WTC11 (cell line): ENCODE measurements at regions not wholly inside any gene's neighbourhood (a gene's known extent, or its start where the extent isn't known, plus 50 kb on each side); places are given as distances from the start of the nearest gene placed in this dataset.

Experiments used
- ATAC-seq: fragments of 200-7000 bp; cut with Tn5 transposase; 2 replicates; pipeline ENCODE4 v1.10.0; 2021; ENCODE audit warnings: mild to moderate bottlenecking, moderate library complexity
- CTCF ChIA-PET: fragments of 300-600 bp; sonication (Branson Sonifier 250); formaldehyde crosslinking; loops from one replicate; lab custom pipeline; 2021; ENCODE audit warnings: antibody characterized with exemption; lab: Charles Lee
- POLR2A ChIA-PET: fragments of 350-600 bp; sonication (Branson Sonifier 250); formaldehyde crosslinking; loops from one replicate; lab custom pipeline; 2021; ENCODE audit warnings: antibody characterized with exemption; lab: Charles Lee
- DNase-seq: peaks from one replicate; pipeline ENCODE4 v3.0.0; 2021; ENCODE audit warnings: low spot score
- H3K27ac Mint-ChIP-seq: 2 replicates; pipeline ENCODE4 v1.8.0; 2021; ENCODE audit warnings: mixed read lengths
- H3K27me3 Mint-ChIP-seq: 2 replicates; pipeline ENCODE4 v1.8.0; 2021; ENCODE audit warnings: low read depth, mild to moderate bottlenecking, moderate library complexity, mixed read lengths
- H3K36me3 Mint-ChIP-seq: 2 replicates; pipeline ENCODE4 v1.8.0; 2021; ENCODE audit warnings: mixed read lengths
- H3K4me1 Mint-ChIP-seq: 2 replicates; pipeline ENCODE4 v1.8.0; 2022; ENCODE audit warnings: mixed read lengths
- H3K4me3 Mint-ChIP-seq: 2 replicates; pipeline ENCODE4 v1.8.0; 2021; ENCODE audit warnings: mild to moderate bottlenecking, moderate library complexity, mixed read lengths
- H3K9me3 Mint-ChIP-seq: 2 replicates; pipeline ENCODE4 v1.8.0; 2021; ENCODE audit warnings: mixed read lengths
- CDX4 ChIP-seq: fragments of 250-450 bp; sonication (Bioruptor Pico); IDR thresholded peaks from 2 replicates; pipeline ENCODE4 v1.9.0; 2021; ENCODE audit warnings: moderate library complexity, mild to moderate bottlenecking, inconsistent platforms, borderline replicate concordance
- CREB1 ChIP-seq: sonication (generic); formaldehyde crosslinking; IDR thresholded peaks from 2 replicates; pipeline ENCODE4 v1.8.0; 2023; ENCODE audit warnings: mild to moderate bottlenecking, missing genetic modification reagents
- CREM ChIP-seq: sonication (generic); formaldehyde crosslinking; IDR thresholded peaks from 2 replicates; pipeline ENCODE4 v1.8.1; 2022; ENCODE audit warnings: mild to moderate bottlenecking, missing genetic modification reagents, moderate library complexity
- E2F1 ChIP-seq: sonication (generic); formaldehyde crosslinking; IDR thresholded peaks from 2 replicates; pipeline ENCODE4 v1.8.0; 2022; ENCODE audit warnings: mild to moderate bottlenecking, missing genetic modification reagents
- ETV6 ChIP-seq: sonication (generic); formaldehyde crosslinking; IDR thresholded peaks from 2 replicates; pipeline ENCODE4 v1.8.1; 2022; ENCODE audit warnings: mild to moderate bottlenecking, missing genetic modification reagents
- GRHL2 ChIP-seq: fragments of 250-450 bp; sonication (Bioruptor Pico); IDR thresholded peaks from 2 replicates; pipeline ENCODE4 v1.8.0; 2022; ENCODE audit warnings: mild to moderate bottlenecking, moderate library complexity; ENCODE audit not compliant: insufficient replicate concordance, severe bottlenecking
- IRF1 ChIP-seq: sonication (generic); formaldehyde crosslinking; IDR thresholded peaks from 2 replicates; pipeline ENCODE4 v1.8.0; 2023; ENCODE audit warnings: missing genetic modification reagents
- JAZF1 ChIP-seq: fragments of 250-450 bp; sonication (Bioruptor Pico); IDR thresholded peaks from 2 replicates; pipeline ENCODE4 v1.9.0; 2021; ENCODE audit warnings: moderate library complexity, mild to moderate bottlenecking, inconsistent platforms
- MLX ChIP-seq: sonication (generic); formaldehyde crosslinking; IDR thresholded peaks from 2 replicates; pipeline ENCODE4 v1.8.1; 2023; ENCODE audit warnings: mild to moderate bottlenecking, missing genetic modification reagents, moderate library complexity
- MYBL2 ChIP-seq: sonication (generic); formaldehyde crosslinking; IDR thresholded peaks from 2 replicates; pipeline ENCODE4 v1.8.1; 2023; ENCODE audit warnings: mild to moderate bottlenecking, moderate library complexity, missing genetic modification reagents
- NFYB ChIP-seq: sonication (generic); formaldehyde crosslinking; conservative IDR thresholded peaks from 2 replicates; pipeline ENCODE4 v1.8.0; 2022; ENCODE audit warnings: low read depth, missing genetic modification reagents
- OVOL2 ChIP-seq: fragments of 250-450 bp; sonication (Bioruptor Pico); IDR thresholded peaks from 2 replicates; pipeline ENCODE4 v1.9.0; 2021; ENCODE audit warnings: mild to moderate bottlenecking, borderline replicate concordance
- RELA ChIP-seq: sonication (generic); formaldehyde crosslinking; IDR thresholded peaks from 2 replicates; pipeline ENCODE4 v1.8.1; 2022; ENCODE audit warnings: missing genetic modification reagents, mild to moderate bottlenecking, borderline replicate concordance
- SOX15 ChIP-seq: fragments of 250-450 bp; sonication (Bioruptor Pico); IDR thresholded peaks from 2 replicates; pipeline ENCODE4 v1.9.0; 2021; ENCODE audit warnings: mild to moderate bottlenecking
- ZBTB21 ChIP-seq: sonication (generic); formaldehyde crosslinking; IDR thresholded peaks from 2 replicates; pipeline ENCODE4 v1.8.1; 2023; ENCODE audit warnings: mild to moderate bottlenecking, missing genetic modification reagents, borderline replicate concordance
- ZNF396 ChIP-seq: fragments of 250-450 bp; sonication (Bioruptor Pico); IDR thresholded peaks from 2 replicates; pipeline ENCODE4 v1.8.0; 2021; ENCODE audit warnings: mild to moderate bottlenecking, moderate library complexity, borderline replicate concordance
- ZNF416 ChIP-seq: fragments of 250-450 bp; sonication (Bioruptor Pico); IDR thresholded peaks from 2 replicates; pipeline ENCODE4 v1.9.0; 2021; ENCODE audit warnings: mild to moderate bottlenecking, inconsistent platforms
- ZNF423 ChIP-seq: fragments of 250-450 bp; sonication (Bioruptor Pico); IDR thresholded peaks from 2 replicates; pipeline ENCODE4 v2.1.2; 2022; ENCODE audit warnings: mild to moderate bottlenecking, moderate library complexity
- ZNF425 ChIP-seq: fragments of 250-450 bp; sonication (Bioruptor Pico); conservative IDR thresholded peaks from 2 replicates; pipeline ENCODE4 v1.9.0; 2021; ENCODE audit warnings: mild to moderate bottlenecking
- TF ChIP-seq, protein P1 (sequence below): fragments of 250-450 bp; sonication (Bioruptor Pico); IDR thresholded peaks from 2 replicates; pipeline ENCODE4 v1.8.0; 2021; ENCODE audit warnings: mild to moderate bottlenecking
- TF ChIP-seq, protein P2 (sequence below): fragments of 250-450 bp; sonication (Bioruptor Pico); IDR thresholded peaks from 2 replicates; pipeline ENCODE4 v1.9.0; 2021; ENCODE audit warnings: mild to moderate bottlenecking

DNA sequence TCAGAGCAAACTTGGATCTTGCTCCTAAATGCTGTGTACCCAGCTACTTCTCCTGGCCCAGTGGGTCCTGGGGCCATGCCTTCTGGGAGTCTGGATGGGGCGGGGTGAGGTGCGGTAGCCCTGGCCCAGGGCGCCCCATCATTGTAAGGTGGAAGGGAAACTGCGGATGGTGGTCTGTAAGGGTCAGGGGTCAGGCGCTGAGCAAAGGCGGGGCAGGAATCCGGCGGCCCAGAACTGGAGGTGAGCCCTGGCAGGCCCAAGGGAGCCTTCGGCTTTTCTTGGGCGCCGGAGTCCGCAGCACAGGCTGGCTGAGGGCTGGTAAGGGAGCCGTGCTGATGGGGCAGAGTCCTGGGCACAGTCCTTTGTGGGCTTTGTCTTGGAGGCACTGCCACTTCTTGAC is 66.5 kb upstream of the CTBP2 start (continued):
- TF ChIP-seq CDX4 (CRISPR knock-in tag) (no peak), CREB1 (no peak), OVOL2 (CRISPR knock-in tag) (no peak), IRF1 (CRISPR knock-in tag) (no peak), ZNF423 (CRISPR knock-in tag) (no peak), ZBTB21 (no peak), MYBL2 (CRISPR knock-in tag) (no peak), ZNF396 (no peak), RELA (no peak), NFYB (CRISPR knock-in tag) (no peak)
- TF ChIP-seq, protein P1, sequence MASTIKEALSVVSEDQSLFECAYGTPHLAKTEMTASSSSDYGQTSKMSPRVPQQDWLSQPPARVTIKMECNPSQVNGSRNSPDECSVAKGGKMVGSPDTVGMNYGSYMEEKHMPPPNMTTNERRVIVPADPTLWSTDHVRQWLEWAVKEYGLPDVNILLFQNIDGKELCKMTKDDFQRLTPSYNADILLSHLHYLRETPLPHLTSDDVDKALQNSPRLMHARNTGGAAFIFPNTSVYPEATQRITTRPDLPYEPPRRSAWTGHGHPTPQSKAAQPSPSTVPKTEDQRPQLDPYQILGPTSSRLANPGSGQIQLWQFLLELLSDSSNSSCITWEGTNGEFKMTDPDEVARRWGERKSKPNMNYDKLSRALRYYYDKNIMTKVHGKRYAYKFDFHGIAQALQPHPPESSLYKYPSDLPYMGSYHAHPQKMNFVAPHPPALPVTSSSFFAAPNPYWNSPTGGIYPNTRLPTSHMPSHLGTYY = no peak
- TF ChIP-seq, protein P2, sequence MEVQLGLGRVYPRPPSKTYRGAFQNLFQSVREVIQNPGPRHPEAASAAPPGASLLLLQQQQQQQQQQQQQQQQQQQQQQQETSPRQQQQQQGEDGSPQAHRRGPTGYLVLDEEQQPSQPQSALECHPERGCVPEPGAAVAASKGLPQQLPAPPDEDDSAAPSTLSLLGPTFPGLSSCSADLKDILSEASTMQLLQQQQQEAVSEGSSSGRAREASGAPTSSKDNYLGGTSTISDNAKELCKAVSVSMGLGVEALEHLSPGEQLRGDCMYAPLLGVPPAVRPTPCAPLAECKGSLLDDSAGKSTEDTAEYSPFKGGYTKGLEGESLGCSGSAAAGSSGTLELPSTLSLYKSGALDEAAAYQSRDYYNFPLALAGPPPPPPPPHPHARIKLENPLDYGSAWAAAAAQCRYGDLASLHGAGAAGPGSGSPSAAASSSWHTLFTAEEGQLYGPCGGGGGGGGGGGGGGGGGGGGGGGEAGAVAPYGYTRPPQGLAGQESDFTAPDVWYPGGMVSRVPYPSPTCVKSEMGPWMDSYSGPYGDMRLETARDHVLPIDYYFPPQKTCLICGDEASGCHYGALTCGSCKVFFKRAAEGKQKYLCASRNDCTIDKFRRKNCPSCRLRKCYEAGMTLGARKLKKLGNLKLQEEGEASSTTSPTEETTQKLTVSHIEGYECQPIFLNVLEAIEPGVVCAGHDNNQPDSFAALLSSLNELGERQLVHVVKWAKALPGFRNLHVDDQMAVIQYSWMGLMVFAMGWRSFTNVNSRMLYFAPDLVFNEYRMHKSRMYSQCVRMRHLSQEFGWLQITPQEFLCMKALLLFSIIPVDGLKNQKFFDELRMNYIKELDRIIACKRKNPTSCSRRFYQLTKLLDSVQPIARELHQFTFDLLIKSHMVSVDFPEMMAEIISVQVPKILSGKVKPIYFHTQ (CRISPR knock-in tag) = no peak
- TF ChIP-seq, all 79 proteins: peak for 0

DNA sequence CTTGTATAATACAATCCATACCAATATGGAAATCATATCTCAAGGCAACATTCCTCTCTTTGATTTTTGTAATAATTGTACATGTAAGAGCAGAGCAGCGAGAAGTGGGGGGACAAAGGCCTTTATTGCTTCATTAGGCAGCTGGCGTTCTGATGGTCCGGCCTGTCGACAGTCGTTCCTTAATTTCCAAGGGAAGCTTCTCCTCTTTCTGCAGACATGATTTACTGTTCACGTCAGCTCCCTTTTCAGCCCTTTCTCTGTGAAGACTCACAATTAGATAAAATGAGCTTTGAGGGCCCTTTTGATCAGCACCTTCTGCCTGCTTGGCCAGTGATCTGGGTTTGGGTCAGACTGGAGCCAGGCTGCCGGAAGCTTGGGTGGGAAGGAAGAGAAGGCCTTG is 65.6 kb upstream of the CTBP2 start:
- no peak for ATAC-seq
- TF ChIP-seq ZNF416 (CRISPR knock-in tag) (no peak), MLX (no peak), E2F1 (CRISPR knock-in tag) (no peak), CREB1 (no peak), GRHL2 (CRISPR knock-in tag) (no peak), ETV6 (CRISPR knock-in tag) (no peak), ZNF425 (CRISPR knock-in tag) (no peak), CREM (CRISPR knock-in tag) (no peak), SOX15 (CRISPR knock-in tag) (no peak), JAZF1 (no peak)
- Mint-ChIP-seq H3K4me3 (no peak overlapping the region), H3K9me3 (0 out of 2 replicates have a peak, but pooled peaks cover 3% of the 10 kb centered on the region), H3K36me3 (no peaks in the 10 kb centered on the region), H3K27ac (no peak overlapping the region), H3K27me3 (peaks cover 2% of the 10 kb centered on the region; the same call in 1 of the 2 replicates), H3K4me1 (peaks cover 23% of the 10 kb centered on the region)
- ChIA-PET CTCF (no interaction called here), POLR2A (no interaction called here)
- DNase-seq = no peak
